IMR-90 (cell line): ENCODE measurements at regions not wholly inside any gene's neighbourhood (a gene's known extent, or its start where the extent isn't known, plus 50 kb on each side); places are given as distances from the start of the nearest gene placed in this dataset.

Experiments used
- CEBPB ChIP-seq: IDR thresholded peaks from 2 replicates; pipeline ENCODE4 v1.6.1; 2012; ENCODE audit warnings: low read depth, low read length, improper control_type of control experiment
- MAFK ChIP-seq: IDR thresholded peaks from 2 replicates; pipeline ENCODE4 v1.6.1; 2012; ENCODE audit warnings: low read depth, low read length, improper control_type of control experiment
- POLR2A ChIP-seq: IDR thresholded peaks from 2 replicates; pipeline ENCODE4 v1.6.1; 2012; ENCODE audit warnings: mild to moderate bottlenecking, low read depth, low read length
- RAD21 ChIP-seq: IDR thresholded peaks from 2 replicates; pipeline ENCODE4 v1.6.1; 2012; ENCODE audit warnings: low read length, improper control_type of control experiment
- RFX5 ChIP-seq: IDR thresholded peaks from 2 replicates; pipeline ENCODE4 v1.8.0; 2012; ENCODE audit warnings: low read depth, mild to moderate bottlenecking, low read length, moderate library complexity
- SMC3 ChIP-seq: fragments of 150-350 bp; IDR thresholded peaks from 2 replicates; pipeline ENCODE4 v1.6.1; 2016; ENCODE audit warnings: low read depth, mild to moderate bottlenecking, antibody characterized with exemption, low read length, moderate library complexity
- TF ChIP-seq, protein P1 (sequence below): conservative IDR thresholded peaks from 2 replicates; pipeline ENCODE4 v1.5.1; 2012; ENCODE audit warnings: mild to moderate bottlenecking, low read depth, low read length, improper control_type of control experiment
- TF ChIP-seq, protein P2 (sequence below): fragments of 150-350 bp; IDR thresholded peaks from 2 replicates; pipeline ENCODE4 v1.6.1; 2017; ENCODE audit warnings: mild to moderate bottlenecking, antibody characterized with exemption, low read length, low read depth

GRCh38 chr2:34827398-34827797 is 1228.3 kb upstream of the FAM98A start:
- TF ChIP-seq, protein P1, sequence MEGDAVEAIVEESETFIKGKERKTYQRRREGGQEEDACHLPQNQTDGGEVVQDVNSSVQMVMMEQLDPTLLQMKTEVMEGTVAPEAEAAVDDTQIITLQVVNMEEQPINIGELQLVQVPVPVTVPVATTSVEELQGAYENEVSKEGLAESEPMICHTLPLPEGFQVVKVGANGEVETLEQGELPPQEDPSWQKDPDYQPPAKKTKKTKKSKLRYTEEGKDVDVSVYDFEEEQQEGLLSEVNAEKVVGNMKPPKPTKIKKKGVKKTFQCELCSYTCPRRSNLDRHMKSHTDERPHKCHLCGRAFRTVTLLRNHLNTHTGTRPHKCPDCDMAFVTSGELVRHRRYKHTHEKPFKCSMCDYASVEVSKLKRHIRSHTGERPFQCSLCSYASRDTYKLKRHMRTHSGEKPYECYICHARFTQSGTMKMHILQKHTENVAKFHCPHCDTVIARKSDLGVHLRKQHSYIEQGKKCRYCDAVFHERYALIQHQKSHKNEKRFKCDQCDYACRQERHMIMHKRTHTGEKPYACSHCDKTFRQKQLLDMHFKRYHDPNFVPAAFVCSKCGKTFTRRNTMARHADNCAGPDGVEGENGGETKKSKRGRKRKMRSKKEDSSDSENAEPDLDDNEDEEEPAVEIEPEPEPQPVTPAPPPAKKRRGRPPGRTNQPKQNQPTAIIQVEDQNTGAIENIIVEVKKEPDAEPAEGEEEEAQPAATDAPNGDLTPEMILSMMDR, result no peak
- TF ChIP-seq MAFK (no peak), CEBPB (no peak), POLR2A (no peak), RAD21 (no peak), SMC3 (no peak), RFX5 (no peak)
- TF ChIP-seq, protein P2, sequence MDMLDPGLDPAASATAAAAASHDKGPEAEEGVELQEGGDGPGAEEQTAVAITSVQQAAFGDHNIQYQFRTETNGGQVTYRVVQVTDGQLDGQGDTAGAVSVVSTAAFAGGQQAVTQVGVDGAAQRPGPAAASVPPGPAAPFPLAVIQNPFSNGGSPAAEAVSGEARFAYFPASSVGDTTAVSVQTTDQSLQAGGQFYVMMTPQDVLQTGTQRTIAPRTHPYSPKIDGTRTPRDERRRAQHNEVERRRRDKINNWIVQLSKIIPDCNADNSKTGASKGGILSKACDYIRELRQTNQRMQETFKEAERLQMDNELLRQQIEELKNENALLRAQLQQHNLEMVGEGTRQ, result no peak
